ENCODE measurements at regions not wholly inside any gene's neighbourhood (a gene's known extent, or its start where the extent isn't known, plus 50 kb on each side); places are given as distances from the start of the nearest gene placed in this dataset.

GRCh38 chr14:38012056-38012455 is 195.6 kb upstream of the SSTR1 start:
- ATAC-seq (no peak), DNase-seq (no peak)
- H3K4me1 ChIP-seq = no peaks in the 10 kb centered on the region
- no peak overlapping the region for H3K4me3 ChIP-seq
- no peaks in the 10 kb centered on the region for H3K36me3 ChIP-seq (ENCODE audit: insufficient read depth in 1 of 2, low read depth in 1 of 2)
- TF ChIP-seq CTCF (IDR thresholded peaks at IDR 0.05) = no peak
- H3K27ac ChIP-seq = no peak overlapping the region
- no peaks in the 10 kb centered on the region for H3K27me3 ChIP-seq (ENCODE audit: insufficient read depth in 3 of 3, low read length in 2 of 3)
- intact Hi-C loops (cut with DNase I) = no loop called here
- peaks cover 14% of the 10 kb centered on the region for H3K9me3 ChIP-seq

GRCh38 chr14:38016497-38016896 is 191.2 kb upstream of the SSTR1 start:
- no peak for DNase-seq
- H3K27me3 ChIP-seq (ENCODE audit: insufficient read depth in 3 of 3, low read length in 2 of 3) = no peaks in the 10 kb centered on the region
- no peak overlapping the region for H3K4me3 ChIP-seq
- ATAC-seq = no peak
- H3K27ac ChIP-seq = no peak overlapping the region
- no peaks in the 10 kb centered on the region for H3K4me1 ChIP-seq
- H3K9me3 ChIP-seq = peaks cover 11% of the 10 kb centered on the region
- 70 to 74% (median 74%) methylated on average over 2 of the region's 2 CpGs for WGBS, 3 donors
- TF ChIP-seq CTCF (IDR thresholded peaks at IDR 0.05) = no peak
- intact Hi-C loops (cut with DNase I) = no loop called here
- H3K36me3 ChIP-seq (ENCODE audit: insufficient read depth in 1 of 2, low read depth in 1 of 2) = no peaks in the 10 kb centered on the region

DNA sequence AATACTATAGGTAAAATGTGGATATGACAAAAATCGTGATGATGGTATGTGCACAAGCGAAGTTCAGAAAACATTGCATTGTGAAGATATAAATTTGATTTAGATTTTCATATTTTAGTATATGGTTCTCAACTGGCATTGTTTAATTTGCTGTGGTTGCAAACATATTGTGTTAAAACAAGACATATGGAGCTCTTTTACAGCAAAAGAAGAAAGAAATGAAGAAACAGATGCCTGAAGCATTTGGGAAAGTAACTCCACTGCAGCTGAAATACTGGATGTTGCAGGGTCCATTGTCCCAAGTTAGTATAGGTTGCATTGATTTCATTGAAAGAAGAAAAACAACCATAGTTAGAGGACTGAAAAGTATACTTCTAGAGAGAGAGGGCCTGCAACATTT is 185.8 kb upstream of the SSTR1 start:
- 89 to 91% (median 89%) methylated on average over 2 of the region's 2 CpGs for WGBS, 3 donors
- Histone ChIP-seq H3K36me3 (ENCODE audit: insufficient read depth in 1 of 2, low read depth in 1 of 2) (no peaks in the 10 kb centered on the region), H3K4me1 (no peaks in the 10 kb centered on the region), H3K27ac (no peak overlapping the region), H3K27me3 (ENCODE audit: insufficient read depth in 3 of 3, low read length in 2 of 3) (no peaks in the 10 kb centered on the region), H3K4me3 (no peak overlapping the region), H3K9me3 (peaks cover 10% of the 10 kb centered on the region)
- TF ChIP-seq CTCF (IDR thresholded peaks at IDR 0.05) = no peak
- intact Hi-C loops (cut with DNase I) = no loop called here
- ATAC-seq (no peak), DNase-seq (no peak)

- no peak for DNase-seq
- Histone ChIP-seq H3K9me3 (peaks cover 10% of the 10 kb centered on the region), H3K27me3 (ENCODE audit: insufficient read depth in 3 of 3, low read length in 2 of 3) (no peaks in the 10 kb centered on the region), H3K4me3 (no peak overlapping the region), H3K36me3 (ENCODE audit: insufficient read depth in 1 of 2, low read depth in 1 of 2) (no peaks in the 10 kb centered on the region), H3K27ac (no peak overlapping the region), H3K4me1 (no peaks in the 10 kb centered on the region)
- WGBS, 3 donors = 61 to 89% (median 76%) methylated on average over 3 of the region's 3 CpGs
- no peak for TF ChIP-seq CTCF (IDR thresholded peaks at IDR 0.05)
- ATAC-seq = no peak
- intact Hi-C loops (cut with DNase I) = no loop called here
These were observed 184.9 kb upstream of the SSTR1 start for GRCh38 chr14:38022775-38023174.

DNA sequence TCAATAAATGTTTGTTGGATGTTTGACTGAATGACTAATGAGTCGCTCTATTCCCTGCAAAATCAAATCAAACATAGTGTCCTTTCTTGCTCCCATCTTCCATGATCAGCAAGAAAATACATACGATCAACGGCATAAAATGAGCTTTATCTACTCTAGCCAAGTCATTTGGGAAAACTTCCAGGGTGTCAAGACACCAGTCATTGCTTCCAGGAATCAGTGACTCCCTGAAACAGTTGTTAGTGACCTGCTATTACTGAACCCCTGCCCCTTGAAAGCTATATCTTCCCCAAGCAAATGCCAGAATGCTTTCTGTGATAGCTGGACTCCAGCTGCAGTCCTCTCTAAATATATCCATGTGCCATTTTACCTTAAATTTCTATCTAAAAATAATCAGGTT is 169.5 kb upstream of the SSTR1 start:
- ATAC-seq (no peak), DNase-seq (no peak)
- TF ChIP-seq CTCF (IDR thresholded peaks at IDR 0.05) = no peak
- intact Hi-C loops (cut with DNase I) = no loop called here
- 63 to 85% (median 85%) methylated on average over 3 of the region's 3 CpGs for WGBS, 3 donors
- no peak overlapping the region for H3K4me3 ChIP-seq
- H3K27me3 ChIP-seq (ENCODE audit: insufficient read depth in 3 of 3, low read length in 2 of 3) = no peaks in the 10 kb centered on the region
- H3K36me3 ChIP-seq (ENCODE audit: insufficient read depth in 1 of 2, low read depth in 1 of 2) = no peaks in the 10 kb centered on the region
- no peaks in the 10 kb centered on the region for H3K9me3 ChIP-seq
- no peaks in the 10 kb centered on the region for H3K4me1 ChIP-seq
- no peak overlapping the region for H3K27ac ChIP-seq

Measured in psoas muscle (tissue), 7 donors.